ENCODE measurements at regions not wholly inside any gene's neighbourhood (a gene's known extent, or its start where the extent isn't known, plus 50 kb on each side); places are given as distances from the start of the nearest gene placed in this dataset.

GRCh38 chr2:118671701-118672454 lies 175.6 kb downstream of the EN1 start:
- TF ChIP-seq POLR2A (IDR thresholded peaks at IDR 0.05; ENCODE audit: low read length) = no peak
- no peak for TF ChIP-seq GATA1 (IDR thresholded peaks at IDR 0.05; ENCODE audit: low read depth, low read length)
